H9 (cell line): ENCODE measurements at regions not wholly inside any gene's neighbourhood (a gene's known extent, or its start where the extent isn't known, plus 50 kb on each side); places are given as distances from the start of the nearest gene placed in this dataset.

Experiments
- DNase-seq: peaks from one replicate; pipeline ENCODE4 v3.0.0-alpha.2; 2017
- H2AFZ ChIP-seq: one replicate; pipeline ENCODE4 v1.6.1; 2013; ENCODE audit warnings: mild to moderate bottlenecking, low read length, control low read depth, moderate library complexity
- H2AK5ac ChIP-seq: 2 replicates; pipeline ENCODE4 v1.6.1; 2013; ENCODE audit warnings: low read length, control low read depth, mixed read lengths; ENCODE audit not compliant: insufficient read length
- H2BK120ac ChIP-seq: one replicate; pipeline ENCODE4 v1.6.1; 2013; ENCODE audit warnings: low read depth, mild to moderate bottlenecking, low read length, control low read depth, inconsistent platforms; ENCODE audit not compliant: poor library complexity, severe bottlenecking
- H2BK12ac ChIP-seq: 2 replicates; pipeline ENCODE4 v1.6.1; 2013; ENCODE audit warnings: low read length, control low read depth, mixed read lengths, low read depth; ENCODE audit not compliant: insufficient read length
- H2BK15ac ChIP-seq: 2 replicates; pipeline ENCODE4 v1.6.1; 2013; ENCODE audit warnings: low read depth, low read length, control low read depth
- H2BK20ac ChIP-seq: one replicate; pipeline ENCODE4 v1.6.1; 2013; ENCODE audit warnings: low read depth, mild to moderate bottlenecking, low read length, control low read depth, inconsistent platforms; ENCODE audit not compliant: poor library complexity, severe bottlenecking
- H2BK5ac ChIP-seq: 2 replicates; pipeline ENCODE4 v1.6.1; 2013; ENCODE audit warnings: low read length, control low read depth, mixed read lengths; ENCODE audit not compliant: insufficient read length
- H3K14ac ChIP-seq: 2 replicates; pipeline ENCODE4 v1.6.1; 2013; ENCODE audit warnings: low read length, control low read depth; ENCODE audit not compliant: insufficient read depth
- H3K18ac ChIP-seq: 2 replicates; pipeline ENCODE4 v1.6.1; 2013; ENCODE audit warnings: low read depth, mild to moderate bottlenecking, mixed read lengths, low read length, control low read depth; ENCODE audit not compliant: insufficient read length
- H3K23ac ChIP-seq: 2 replicates; pipeline ENCODE4 v1.6.1; 2013; ENCODE audit warnings: low read length, control low read depth, mixed read lengths, low read depth; ENCODE audit not compliant: insufficient read length
- H3K23me2 ChIP-seq: 2 replicates; pipeline ENCODE4 v1.6.1; 2013; ENCODE audit warnings: low read depth, mild to moderate bottlenecking, mixed read lengths, low read length, control low read depth; ENCODE audit not compliant: insufficient read length, poor library complexity, severe bottlenecking
- H3K27ac ChIP-seq: 2 replicates; pipeline ENCODE4 v1.5.1; 2013; ENCODE audit warnings: low read length, control low read depth, mixed read lengths, low read depth; ENCODE audit not compliant: insufficient read length
- H3K27me3 ChIP-seq: 2 replicates; pipeline ENCODE4 v1.6.1; 2013; ENCODE audit warnings: low read length, control low read depth, inconsistent platforms; ENCODE audit not compliant: insufficient read depth
- H3K4ac ChIP-seq: 2 replicates; pipeline ENCODE4 v1.6.1; 2013; ENCODE audit warnings: low read depth, mild to moderate bottlenecking, control low read depth, inconsistent platforms, low read length, moderate library complexity
- H3K4me1 ChIP-seq: 2 replicates; pipeline ENCODE4 v1.6.1; 2013; ENCODE audit warnings: low read length, control low read depth, inconsistent platforms; ENCODE audit not compliant: insufficient read depth
- H3K4me2 ChIP-seq: 2 replicates; pipeline ENCODE4 v1.6.1; 2013; ENCODE audit warnings: low read length, control low read depth, mixed read lengths; ENCODE audit not compliant: insufficient read length, insufficient read depth
- H3K56ac ChIP-seq: 2 replicates; pipeline ENCODE4 v1.6.1; 2013; ENCODE audit warnings: low read depth, mild to moderate bottlenecking, mixed read lengths, low read length, control low read depth; ENCODE audit not compliant: insufficient read length
- H3K79me1 ChIP-seq: 2 replicates; pipeline ENCODE4 v1.6.1; 2013; ENCODE audit warnings: low read depth, mild to moderate bottlenecking, moderate library complexity, low read length, control low read depth, inconsistent platforms; ENCODE audit not compliant: insufficient read depth, poor library complexity, severe bottlenecking
- H3K79me2 ChIP-seq: 2 replicates; pipeline ENCODE4 v1.6.1; 2013; ENCODE audit warnings: low read length, control low read depth, inconsistent platforms; ENCODE audit not compliant: insufficient read depth
- H3K9ac ChIP-seq: 2 replicates; pipeline ENCODE4 v1.6.1; 2013; ENCODE audit warnings: low read length, control low read depth, mixed read lengths; ENCODE audit not compliant: insufficient read length; ENCODE audit errors: extremely low read depth
- H3K9me3 ChIP-seq: one replicate; pipeline ENCODE4 v1.6.1; 2013; ENCODE audit warnings: low read depth, low read length, inconsistent platforms; ENCODE audit not compliant: control insufficient read depth
- H3T11ph ChIP-seq: one replicate; pipeline ENCODE4 v1.6.1; 2013; ENCODE audit warnings: mild to moderate bottlenecking, low read length, control low read depth, inconsistent platforms
- H4K20me1 ChIP-seq: one replicate; pipeline ENCODE4 v1.6.1; 2013; ENCODE audit not compliant: control insufficient read depth, insufficient read length, insufficient read depth
- H4K5ac ChIP-seq: 2 replicates; pipeline ENCODE4 v1.6.1; 2013; ENCODE audit warnings: low read depth, mild to moderate bottlenecking, mixed read lengths, low read length, control low read depth; ENCODE audit not compliant: insufficient read length
- H4K8ac ChIP-seq: replicated peaks from 2 replicates; pipeline ENCODE4 v1.6.1; 2013; ENCODE audit warnings: low read length, control low read depth, mixed read lengths, low read depth; ENCODE audit not compliant: insufficient read length
- H4K91ac ChIP-seq: 2 replicates; pipeline ENCODE4 v1.6.1; 2013; ENCODE audit warnings: low read depth, mild to moderate bottlenecking, moderate library complexity, mixed read lengths, low read length, control low read depth; ENCODE audit not compliant: insufficient read length
- H3K27ac Mint-ChIP-seq, 3 experiments: 2 replicates in 2 of 3; 3 replicates in 1 of 3; pipeline ENCODE4 v1.8.0; 2020 to 2021; ENCODE audit warnings: mixed read lengths in 3 of 3, mild to moderate bottlenecking in 1 of 3, moderate library complexity in 1 of 3
- H3K27me3 Mint-ChIP-seq: 2 replicates; pipeline ENCODE4 v1.8.0; 2021; ENCODE audit warnings: low read depth, mild to moderate bottlenecking, moderate library complexity, mixed read lengths
- H3K36me3 Mint-ChIP-seq, 3 experiments: 2 replicates in 2 of 3; 3 replicates in 1 of 3; pipeline ENCODE4 v1.8.0; 2020 to 2021; ENCODE audit warnings: low read depth in 3 of 3, mixed read lengths in 3 of 3; ENCODE audit not compliant: insufficient read depth in 1 of 3
- H3K4me1 Mint-ChIP-seq, 2 experiments: 2 replicates each; pipeline ENCODE4 v1.8.0; 2020; ENCODE audit warnings: mixed read lengths in 2 of 2
- H3K4me3 Mint-ChIP-seq, 2 experiments: 2 replicates in 1 of 2; 3 replicates in 1 of 2; pipeline ENCODE4 v1.8.0; 2020 to 2021; ENCODE audit warnings: mild to moderate bottlenecking in 2 of 2, mixed read lengths in 2 of 2, moderate library complexity in 1 of 2
- H3K9me3 Mint-ChIP-seq, 2 experiments: 2 replicates in 1 of 2; 3 replicates in 1 of 2; pipeline ENCODE4 v1.8.0; 2020; ENCODE audit warnings: mild to moderate bottlenecking in 2 of 2, mixed read lengths in 2 of 2, moderate library complexity in 1 of 2
- WGBS: extraction: QIAGEN DNeasy Blood & Tissue Kit; methylation state at CpG from one replicate; pipeline ENCODE4 v1.1.7; 2013; ENCODE audit warnings: missing lambda C conversion rate, low lambda C conversion rate, mixed read lengths; ENCODE audit not compliant: insufficient read length; ENCODE audit errors: extremely low coverage; 5-methylcytosine and 5-hydroxymethylcytosine counted together
- TF ChIP-seq, protein P1 (sequence below): fragments of 200-600 bp; sonication (generic); conservative IDR thresholded peaks from 3 replicates; pipeline ENCODE4 v1.8.0; 2021; ENCODE audit warnings: antibody characterized with exemption, mild to moderate bottlenecking

GRCh38 chr4:159414305-159414704 lies 311.4 kb downstream of the RAPGEF2 start:
- no peaks in the 10 kb centered on the region; the same call in 1 of the 2 replicates for H3K4me1 ChIP-seq
- H3K9me3 ChIP-seq, result no peaks in the 10 kb centered on the region
- no peak overlapping the region for H2AFZ ChIP-seq
- no peak overlapping the region for H2BK5ac ChIP-seq
- no peak overlapping the region for H4K91ac ChIP-seq
- H3K36me3 Mint-ChIP-seq, result peaks cover 0 to 10% (median 0%) of the 10 kb centered on the region in 3 experiments; a peak in 4 of 7 replicates
- no peaks in the 10 kb centered on the region for H3K79me2 ChIP-seq
- H3K23me2 ChIP-seq, result no peaks in the 10 kb centered on the region
- H3K9ac ChIP-seq, result no peak overlapping the region
- no peak overlapping the region for H3T11ph ChIP-seq
- no peak overlapping the region for H3K4ac ChIP-seq
- no peak overlapping the region for H2BK15ac ChIP-seq
- H4K20me1 ChIP-seq, result no peaks in the 10 kb centered on the region
- DNase-seq, result no peak
- H3K14ac ChIP-seq, result no peak overlapping the region
- H3K23ac ChIP-seq, result no peak overlapping the region
- no peaks in the 10 kb centered on the region; the same call in none of the 2 replicates for H3K27me3 Mint-ChIP-seq
- H3K79me1 ChIP-seq, result no peaks in the 10 kb centered on the region
- no peak overlapping the region for H3K27ac ChIP-seq
- H3K4me1 Mint-ChIP-seq, result peaks cover 4 to 5% of the 10 kb centered on the region in 2 experiments; a peak in 3 of 4 replicates
- peaks cover 14 to 16% of the 10 kb centered on the region in 2 experiments; a peak in 4 of 5 replicates for H3K9me3 Mint-ChIP-seq
- no peak overlapping the region for H4K8ac ChIP-seq
- no CpG with 5 or more reads among the region's 4 CpGs for WGBS
- no peak overlapping the region for H3K4me2 ChIP-seq
- no peaks in the 10 kb centered on the region for H3K27me3 ChIP-seq
- H2BK20ac ChIP-seq, result no peak overlapping the region
- H3K18ac ChIP-seq, result no peak overlapping the region
- no peak overlapping the region for H3K4me3 Mint-ChIP-seq
- no peak overlapping the region; a peak in 1 of 7 replicates for H3K27ac Mint-ChIP-seq
- no peak overlapping the region for H2AK5ac ChIP-seq
- TF ChIP-seq, protein P1, sequence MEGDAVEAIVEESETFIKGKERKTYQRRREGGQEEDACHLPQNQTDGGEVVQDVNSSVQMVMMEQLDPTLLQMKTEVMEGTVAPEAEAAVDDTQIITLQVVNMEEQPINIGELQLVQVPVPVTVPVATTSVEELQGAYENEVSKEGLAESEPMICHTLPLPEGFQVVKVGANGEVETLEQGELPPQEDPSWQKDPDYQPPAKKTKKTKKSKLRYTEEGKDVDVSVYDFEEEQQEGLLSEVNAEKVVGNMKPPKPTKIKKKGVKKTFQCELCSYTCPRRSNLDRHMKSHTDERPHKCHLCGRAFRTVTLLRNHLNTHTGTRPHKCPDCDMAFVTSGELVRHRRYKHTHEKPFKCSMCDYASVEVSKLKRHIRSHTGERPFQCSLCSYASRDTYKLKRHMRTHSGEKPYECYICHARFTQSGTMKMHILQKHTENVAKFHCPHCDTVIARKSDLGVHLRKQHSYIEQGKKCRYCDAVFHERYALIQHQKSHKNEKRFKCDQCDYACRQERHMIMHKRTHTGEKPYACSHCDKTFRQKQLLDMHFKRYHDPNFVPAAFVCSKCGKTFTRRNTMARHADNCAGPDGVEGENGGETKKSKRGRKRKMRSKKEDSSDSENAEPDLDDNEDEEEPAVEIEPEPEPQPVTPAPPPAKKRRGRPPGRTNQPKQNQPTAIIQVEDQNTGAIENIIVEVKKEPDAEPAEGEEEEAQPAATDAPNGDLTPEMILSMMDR, result no peak
- no peak overlapping the region for H4K5ac ChIP-seq
- no peak overlapping the region for H2BK120ac ChIP-seq
- H3K56ac ChIP-seq, result no peak overlapping the region
- no peak overlapping the region for H2BK12ac ChIP-seq
